HEK293 (cell line): ENCODE measurements at regions not wholly inside any gene's neighbourhood (a gene's known extent, or its start where the extent isn't known, plus 50 kb on each side); places are given as distances from the start of the nearest gene placed in this dataset.

Experiments used
- RBAK ChIP-seq: fragments of 450-650 bp; formaldehyde crosslinking; IDR thresholded peaks from 2 replicates; pipeline ENCODE4 v1.5.1; 2016; ENCODE audit warnings: missing biosample characterization, missing genetic modification characterization
- ZNF114 ChIP-seq: fragments of 450-650 bp; formaldehyde crosslinking; IDR thresholded peaks from 2 replicates; pipeline ENCODE4 v1.5.0; 2017; ENCODE audit warnings: missing biosample characterization, missing genetic modification characterization
- ZNF23 ChIP-seq: fragments of 450-650 bp; formaldehyde crosslinking; IDR thresholded peaks from 2 replicates; pipeline ENCODE4 v1.5.1; 2016; ENCODE audit warnings: missing biosample characterization, missing genetic modification characterization, borderline replicate concordance
- ZNF571 ChIP-seq: fragments of 450-650 bp; formaldehyde crosslinking; IDR thresholded peaks from 2 replicates; pipeline ENCODE4 v1.5.0; 2017; ENCODE audit warnings: missing biosample characterization, missing genetic modification characterization
- ZNF610 ChIP-seq: fragments of 450-650 bp; formaldehyde crosslinking; IDR thresholded peaks from 2 replicates; pipeline ENCODE4 v1.5.1; 2016; ENCODE audit warnings: missing biosample characterization, missing genetic modification characterization, borderline replicate concordance
- ZNF76 ChIP-seq: fragments of 450-650 bp; formaldehyde crosslinking; IDR thresholded peaks from 2 replicates; pipeline ENCODE4; 2016; ENCODE audit warnings: low read depth, missing biosample characterization, missing genetic modification characterization, borderline replicate concordance
- TF ChIP-seq, protein P1 (sequence below): fragments of 450-650 bp; formaldehyde crosslinking; IDR thresholded peaks from 2 replicates; pipeline ENCODE4 v1.5.1; 2016; ENCODE audit warnings: missing biosample characterization, missing genetic modification characterization
- TF ChIP-seq, protein P2 (sequence below): fragments of 450-650 bp; formaldehyde crosslinking; IDR thresholded peaks from 2 replicates; pipeline ENCODE4 v1.5.1; 2016; ENCODE audit warnings: missing biosample characterization, missing genetic modification characterization
- TF ChIP-seq, protein P3 (sequence below): fragments of 450-650 bp; formaldehyde crosslinking; IDR thresholded peaks from 2 replicates; pipeline ENCODE4 v1.5.1; 2017; ENCODE audit warnings: missing biosample characterization, missing genetic modification characterization

DNA sequence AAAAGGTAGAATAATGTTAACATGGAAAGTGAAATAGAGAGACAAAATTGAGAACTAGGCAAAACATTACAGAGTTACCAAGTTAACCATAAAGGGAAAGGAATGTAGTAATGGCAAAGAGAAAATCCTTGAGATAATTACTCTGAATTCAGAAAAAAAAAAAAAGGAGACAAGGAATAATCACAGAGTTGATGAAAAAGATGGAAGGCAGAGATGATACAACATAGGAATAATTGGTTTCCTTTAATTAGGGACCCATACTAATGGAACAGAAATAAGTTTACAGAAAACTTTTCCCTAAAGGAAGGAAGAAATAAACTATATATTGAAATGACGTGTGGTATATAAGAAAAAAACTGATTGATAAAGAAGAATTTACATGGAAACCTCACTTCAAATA lies 254.1 kb upstream of the FBXL7 start:
- TF ChIP-seq ZNF610 (no peak), RBAK (tag by site-specific recombination) (no peak), ZNF23 (no peak), ZNF114 (tag by site-specific recombination) (no peak), ZNF76 (no peak), ZNF571 (no peak)
- TF ChIP-seq, protein P1, sequence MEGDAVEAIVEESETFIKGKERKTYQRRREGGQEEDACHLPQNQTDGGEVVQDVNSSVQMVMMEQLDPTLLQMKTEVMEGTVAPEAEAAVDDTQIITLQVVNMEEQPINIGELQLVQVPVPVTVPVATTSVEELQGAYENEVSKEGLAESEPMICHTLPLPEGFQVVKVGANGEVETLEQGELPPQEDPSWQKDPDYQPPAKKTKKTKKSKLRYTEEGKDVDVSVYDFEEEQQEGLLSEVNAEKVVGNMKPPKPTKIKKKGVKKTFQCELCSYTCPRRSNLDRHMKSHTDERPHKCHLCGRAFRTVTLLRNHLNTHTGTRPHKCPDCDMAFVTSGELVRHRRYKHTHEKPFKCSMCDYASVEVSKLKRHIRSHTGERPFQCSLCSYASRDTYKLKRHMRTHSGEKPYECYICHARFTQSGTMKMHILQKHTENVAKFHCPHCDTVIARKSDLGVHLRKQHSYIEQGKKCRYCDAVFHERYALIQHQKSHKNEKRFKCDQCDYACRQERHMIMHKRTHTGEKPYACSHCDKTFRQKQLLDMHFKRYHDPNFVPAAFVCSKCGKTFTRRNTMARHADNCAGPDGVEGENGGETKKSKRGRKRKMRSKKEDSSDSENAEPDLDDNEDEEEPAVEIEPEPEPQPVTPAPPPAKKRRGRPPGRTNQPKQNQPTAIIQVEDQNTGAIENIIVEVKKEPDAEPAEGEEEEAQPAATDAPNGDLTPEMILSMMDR (tag by site-specific recombination) = no peak
- TF ChIP-seq, protein P2, sequence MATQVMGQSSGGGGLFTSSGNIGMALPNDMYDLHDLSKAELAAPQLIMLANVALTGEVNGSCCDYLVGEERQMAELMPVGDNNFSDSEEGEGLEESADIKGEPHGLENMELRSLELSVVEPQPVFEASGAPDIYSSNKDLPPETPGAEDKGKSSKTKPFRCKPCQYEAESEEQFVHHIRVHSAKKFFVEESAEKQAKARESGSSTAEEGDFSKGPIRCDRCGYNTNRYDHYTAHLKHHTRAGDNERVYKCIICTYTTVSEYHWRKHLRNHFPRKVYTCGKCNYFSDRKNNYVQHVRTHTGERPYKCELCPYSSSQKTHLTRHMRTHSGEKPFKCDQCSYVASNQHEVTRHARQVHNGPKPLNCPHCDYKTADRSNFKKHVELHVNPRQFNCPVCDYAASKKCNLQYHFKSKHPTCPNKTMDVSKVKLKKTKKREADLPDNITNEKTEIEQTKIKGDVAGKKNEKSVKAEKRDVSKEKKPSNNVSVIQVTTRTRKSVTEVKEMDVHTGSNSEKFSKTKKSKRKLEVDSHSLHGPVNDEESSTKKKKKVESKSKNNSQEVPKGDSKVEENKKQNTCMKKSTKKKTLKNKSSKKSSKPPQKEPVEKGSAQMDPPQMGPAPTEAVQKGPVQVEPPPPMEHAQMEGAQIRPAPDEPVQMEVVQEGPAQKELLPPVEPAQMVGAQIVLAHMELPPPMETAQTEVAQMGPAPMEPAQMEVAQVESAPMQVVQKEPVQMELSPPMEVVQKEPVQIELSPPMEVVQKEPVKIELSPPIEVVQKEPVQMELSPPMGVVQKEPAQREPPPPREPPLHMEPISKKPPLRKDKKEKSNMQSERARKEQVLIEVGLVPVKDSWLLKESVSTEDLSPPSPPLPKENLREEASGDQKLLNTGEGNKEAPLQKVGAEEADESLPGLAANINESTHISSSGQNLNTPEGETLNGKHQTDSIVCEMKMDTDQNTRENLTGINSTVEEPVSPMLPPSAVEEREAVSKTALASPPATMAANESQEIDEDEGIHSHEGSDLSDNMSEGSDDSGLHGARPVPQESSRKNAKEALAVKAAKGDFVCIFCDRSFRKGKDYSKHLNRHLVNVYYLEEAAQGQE = no peak
- TF ChIP-seq, protein P3, sequence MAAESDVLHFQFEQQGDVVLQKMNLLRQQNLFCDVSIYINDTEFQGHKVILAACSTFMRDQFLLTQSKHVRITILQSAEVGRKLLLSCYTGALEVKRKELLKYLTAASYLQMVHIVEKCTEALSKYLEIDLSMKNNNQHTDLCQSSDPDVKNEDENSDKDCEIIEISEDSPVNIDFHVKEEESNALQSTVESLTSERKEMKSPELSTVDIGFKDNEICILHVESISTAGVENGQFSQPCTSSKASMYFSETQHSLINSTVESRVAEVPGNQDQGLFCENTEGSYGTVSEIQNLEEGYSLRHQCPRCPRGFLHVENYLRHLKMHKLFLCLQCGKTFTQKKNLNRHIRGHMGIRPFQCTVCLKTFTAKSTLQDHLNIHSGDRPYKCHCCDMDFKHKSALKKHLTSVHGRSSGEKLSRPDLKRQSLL (tag by site-specific recombination) = no peak
